ENCODE measurements at regions not wholly inside any gene's neighbourhood (a gene's known extent, or its start where the extent isn't known, plus 50 kb on each side); places are given as distances from the start of the nearest gene placed in this dataset.

- no peak for DNase-seq
These were observed 113.4 kb upstream of the AHR start for GRCh38 chr7:17184805-17185689.

GRCh38 chr7:17185690-17186070 is 112.8 kb upstream of the AHR start:
- no peak for DNase-seq

GRCh38 chr7:17186745-17187530 is 111.5 kb upstream of the AHR start:
- DNase-seq: no peak

- no peak for DNase-seq
These were observed 103.8 kb upstream of the AHR start for GRCh38 chr7:17194656-17195055.

- DNase-seq: no peak
These were observed 102.9 kb upstream of the AHR start for GRCh38 chr7:17195576-17195975.

- no peak for DNase-seq
These were observed 92.5 kb upstream of the AHR start for GRCh38 chr7:17205910-17206309.

- DNase-seq: no peak
These were observed 92.0 kb upstream of the AHR start for GRCh38 chr7:17206349-17206905.

- DNase-seq: no peak
These were observed 91.2 kb upstream of the AHR start for GRCh38 chr7:17207220-17207619.

GRCh38 chr7:17209101-17209500 is 89.4 kb upstream of the AHR start:
- DNase-seq: no peak

GRCh38 chr7:17211307-17211836 is 87.1 kb upstream of the AHR start:
- DNase-seq: no peak

GRCh38 chr7:17212188-17212587 is 86.3 kb upstream of the AHR start:
- no peak for DNase-seq

- no peak for DNase-seq
These were observed 70.5 kb upstream of the AHR start for GRCh38 chr7:17227766-17228490.

GRCh38 chr7:17229228-17229627 is 69.2 kb upstream of the AHR start:
- DNase-seq: no peak

- DNase-seq: no peak
These were observed 68.2 kb upstream of the AHR start for GRCh38 chr7:17230099-17230807.

GRCh38 chr7:17233603-17234002 is 64.8 kb upstream of the AHR start:
- DNase-seq: no peak

GRCh38 chr7:17234030-17234397 is 64.4 kb upstream of the AHR start:
- no peak for DNase-seq

GRCh38 chr7:17234398-17235031 is 63.9 kb upstream of the AHR start:
- DNase-seq: no peak

GRCh38 chr7:17236171-17236570 is 62.3 kb upstream of the AHR start:
- DNase-seq: no peak

GRCh38 chr7:17236603-17237002 is 61.8 kb upstream of the AHR start:
- no peak for DNase-seq

GRCh38 chr7:17239046-17239445 is 59.4 kb upstream of the AHR start:
- no peak for DNase-seq

- no peak for DNase-seq
These were observed 58.5 kb upstream of the AHR start for GRCh38 chr7:17239683-17240521.

All from NCI-H2171 treated with DMSO at 0.1 percent for 48 hours (cell line).